ENCODE measurements at regions not wholly inside any gene's neighbourhood (a gene's known extent, or its start where the extent isn't known, plus 50 kb on each side); places are given as distances from the start of the nearest gene placed in this dataset.

DNA sequence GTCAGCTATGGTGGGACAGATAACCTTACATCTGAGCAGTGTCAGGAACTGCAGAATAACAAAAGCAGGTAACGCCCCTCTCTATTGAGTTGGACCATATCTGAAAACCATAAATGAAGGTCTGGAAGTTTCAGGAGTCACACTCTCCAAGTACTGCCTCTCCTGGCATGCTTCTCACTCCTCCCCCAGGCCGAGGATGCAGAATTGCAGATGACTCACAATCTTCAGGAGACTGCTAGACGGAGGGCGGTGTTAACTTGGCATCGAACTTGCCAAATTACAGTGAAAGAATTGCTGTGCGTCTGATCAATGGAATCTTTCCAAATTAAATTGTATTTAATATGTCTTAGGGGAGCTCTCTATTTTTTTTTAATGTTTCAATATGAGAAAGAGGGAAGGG, 67.1 kb upstream of the TRIM2 start:
- no peak for DNase-seq (ENCODE audit: low read depth in 4 of 4, low spot score in 1 of 4)

DNA sequence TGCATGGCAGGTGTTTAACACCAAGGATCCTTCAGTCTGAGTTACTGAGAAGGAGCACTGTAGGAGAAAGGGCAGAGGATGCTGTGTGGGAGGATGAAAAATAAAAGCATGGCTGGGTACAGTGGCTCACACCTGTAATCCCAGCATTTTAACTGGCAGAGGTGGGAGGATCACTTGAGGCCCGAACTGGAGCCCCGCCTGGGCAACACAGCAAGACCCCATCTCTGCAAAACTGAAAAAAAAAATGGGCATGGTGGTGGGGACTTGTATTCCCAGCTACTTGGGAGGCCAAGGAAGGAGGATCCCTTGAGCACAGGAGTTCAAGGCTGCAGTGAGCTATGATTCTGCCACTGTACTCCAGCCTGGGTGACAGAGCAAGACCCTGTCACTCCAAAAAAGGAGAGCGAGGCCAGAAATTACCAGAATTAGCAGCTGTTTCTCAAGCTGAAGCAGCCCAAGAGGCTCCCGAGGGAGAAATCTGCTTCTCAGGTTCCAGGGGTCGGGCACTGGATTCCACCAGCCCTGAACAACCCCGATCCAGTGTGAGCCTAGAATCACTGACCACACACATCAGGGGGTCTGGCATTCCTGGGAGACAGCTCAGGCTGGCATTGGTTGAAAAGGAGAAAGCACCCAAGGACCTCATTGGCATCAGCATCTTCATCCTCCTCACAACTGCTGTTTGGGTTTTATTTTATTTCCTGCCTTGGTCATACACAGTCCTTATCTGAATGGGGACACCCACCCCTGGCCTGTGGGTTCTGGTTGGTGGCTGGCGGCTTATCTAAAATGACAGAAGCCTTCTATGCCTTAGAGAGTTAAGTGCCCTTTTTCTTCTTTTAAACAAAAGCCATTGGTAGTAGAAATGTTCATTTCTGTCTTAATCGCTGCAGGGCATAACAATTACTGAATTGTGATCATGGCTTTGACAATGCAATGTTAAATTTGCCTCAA, 66.3 kb upstream of the TRIM2 start:
- DNase-seq (ENCODE audit: low read depth in 4 of 4, low spot score in 1 of 4): no peak

- no peak for DNase-seq (ENCODE audit: low read depth in 4 of 4, low spot score in 1 of 4)
Measured at GRCh38 chr4:153138736-153139135, 65.5 kb upstream of the TRIM2 start.

DNA sequence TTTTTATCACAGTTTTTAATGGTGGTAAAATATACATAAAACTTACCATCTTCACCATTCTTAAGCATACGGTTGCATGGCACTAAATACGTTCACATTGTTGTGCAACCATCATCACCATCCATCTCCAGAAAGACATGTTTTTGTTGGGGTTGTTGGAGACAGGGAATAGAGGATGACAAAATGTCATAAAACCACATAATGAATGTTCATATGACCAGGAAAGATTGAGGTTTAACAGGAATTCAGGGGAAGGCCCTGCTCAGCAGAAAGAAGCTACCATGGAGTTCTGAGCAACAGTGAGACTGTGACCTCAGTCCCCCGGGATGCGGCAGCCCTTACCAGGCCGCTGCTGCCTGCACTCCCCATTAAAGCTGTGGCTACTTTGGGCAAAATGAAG, 63.9 kb upstream of the TRIM2 start:
- DNase-seq (ENCODE audit: low read depth in 4 of 4, low spot score in 1 of 4): no peak

DNA sequence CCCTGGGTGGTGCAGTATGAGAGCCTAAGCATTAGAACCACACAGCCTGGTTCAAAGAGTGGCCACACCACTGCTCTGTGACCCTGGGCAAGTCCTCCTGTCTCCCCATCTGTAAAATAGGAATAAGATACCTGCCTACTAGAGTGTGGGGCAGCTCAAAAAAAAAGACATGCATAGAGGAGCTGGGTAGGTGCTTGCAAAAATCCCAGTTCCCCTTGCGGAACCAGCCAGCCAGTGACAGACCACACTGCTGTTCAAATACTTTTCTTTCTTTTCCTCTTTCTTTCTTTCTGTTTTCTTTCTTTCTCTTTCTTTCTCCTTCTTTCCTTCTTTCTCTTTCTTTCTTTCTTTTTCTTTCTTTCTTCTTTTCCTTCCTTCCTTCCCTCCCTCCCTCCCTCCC, 63.0 kb upstream of the TRIM2 start:
- no peak for DNase-seq (ENCODE audit: low read depth in 4 of 4, low spot score in 1 of 4)

GRCh38 chr4:153142700-153143438, 61.4 kb upstream of the TRIM2 start:
- DNase-seq (ENCODE audit: low read depth in 4 of 4, low spot score in 1 of 4): peak in 2 of 4 experiments; percentile 25 to 32

DNA sequence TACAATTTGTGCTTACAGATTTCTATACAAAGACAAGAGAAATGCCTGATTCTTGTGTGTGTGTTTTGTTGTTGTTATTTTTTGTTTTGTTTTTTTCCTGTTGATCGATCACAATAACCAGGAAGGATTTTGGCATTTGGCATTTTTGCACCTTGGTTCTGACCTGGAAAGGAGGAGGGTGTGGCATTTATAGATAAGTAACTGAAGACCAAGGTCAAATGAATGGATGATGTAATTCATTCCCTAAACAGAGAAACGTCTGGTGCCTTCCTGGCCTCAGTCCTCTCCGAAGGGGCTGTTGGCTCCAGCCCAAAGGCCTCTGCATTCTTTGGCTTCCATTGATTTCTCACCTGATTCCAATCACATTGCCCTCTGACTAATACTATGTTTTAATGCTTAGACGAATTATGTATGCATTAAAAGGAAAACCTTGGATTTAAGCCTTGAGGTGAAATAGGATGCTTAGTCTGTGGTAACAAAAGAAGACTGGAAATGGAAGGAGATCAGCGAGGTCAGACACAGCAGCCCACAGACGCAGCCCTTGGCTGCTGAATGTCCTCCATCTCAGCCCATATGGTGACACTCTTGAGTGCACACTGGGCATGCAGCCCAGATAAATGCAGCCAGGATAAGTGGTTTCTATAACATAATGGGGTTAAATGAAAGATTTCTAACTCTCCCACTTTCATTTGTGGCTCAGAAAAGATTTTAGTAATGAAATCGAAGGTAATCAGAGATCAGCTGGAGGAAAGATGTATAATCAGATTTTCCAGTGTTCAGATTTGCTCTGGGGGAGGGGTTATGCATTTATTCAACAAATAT, 60.5 kb upstream of the TRIM2 start:
- DNase-seq (ENCODE audit: low read depth in 4 of 4, low spot score in 1 of 4): no peak

DNA sequence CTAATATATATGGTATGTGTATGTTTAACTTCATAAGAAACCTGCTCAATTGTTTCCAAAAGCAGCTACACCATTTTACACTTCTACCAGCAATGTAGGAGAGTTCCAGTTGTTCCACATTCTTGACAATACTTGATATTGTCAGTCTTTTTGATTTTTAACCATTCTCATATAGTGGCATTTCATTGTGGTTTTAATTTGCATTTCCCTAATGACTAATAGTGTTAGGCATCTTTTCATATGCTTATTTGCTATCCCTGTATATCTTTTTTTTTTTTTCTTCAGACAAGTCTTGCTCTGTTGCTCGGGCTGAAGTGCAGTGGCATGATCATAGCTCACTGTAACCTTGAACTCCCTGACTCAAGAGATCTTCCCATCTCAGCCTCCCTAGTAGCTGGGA, 58.2 kb upstream of the TRIM2 start:
- no peak for DNase-seq (ENCODE audit: low read depth in 4 of 4, low spot score in 1 of 4)

DNA sequence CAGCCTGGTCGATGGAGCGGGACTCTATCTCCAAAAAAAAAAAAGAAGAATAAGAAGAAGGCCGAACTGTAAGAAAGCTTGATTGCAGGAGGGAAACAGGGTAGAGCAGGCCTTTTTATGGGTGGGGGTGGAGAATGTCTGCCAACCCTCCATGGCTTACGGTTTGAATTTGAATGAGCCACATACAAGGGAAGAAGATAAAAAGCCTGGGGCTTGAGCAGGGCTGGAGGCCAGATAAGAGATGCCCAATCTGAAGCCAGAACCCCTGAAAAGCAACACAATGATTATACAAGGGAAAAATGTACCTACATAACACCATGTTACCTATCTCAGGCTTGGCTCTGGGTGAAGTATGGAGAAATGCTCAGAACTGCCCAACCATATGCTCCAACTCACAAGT, 57.3 kb upstream of the TRIM2 start:
- no peak for DNase-seq (ENCODE audit: low read depth in 4 of 4, low spot score in 1 of 4)

DNA sequence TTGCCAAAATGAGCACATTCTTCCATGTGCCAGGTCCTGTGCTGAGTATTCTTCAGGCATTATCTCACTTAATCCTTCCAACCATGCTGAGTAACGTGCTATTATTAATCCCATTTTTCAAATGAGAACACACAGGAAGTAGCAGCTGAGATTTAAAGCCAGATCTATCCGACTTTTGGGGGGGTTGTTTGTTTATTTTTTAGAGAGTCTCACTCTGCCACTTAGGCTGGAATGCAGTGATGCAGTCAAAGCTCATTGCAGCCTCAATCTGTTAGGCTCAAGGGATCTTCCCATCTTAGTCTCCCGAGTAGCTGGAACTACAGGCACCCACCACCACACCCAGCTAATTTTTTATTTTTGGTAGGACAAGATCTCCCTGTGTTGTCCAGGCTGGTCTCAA, 55.5 kb upstream of the TRIM2 start:
- DNase-seq (ENCODE audit: low read depth in 4 of 4, low spot score in 1 of 4): no peak

- DNase-seq (ENCODE audit: low read depth in 4 of 4, low spot score in 1 of 4): peak in 3 of 4 experiments; percentile 16 to 47 (median 42)
Measured at GRCh38 chr4:153151535-153152455, 52.4 kb upstream of the TRIM2 start.

DNA sequence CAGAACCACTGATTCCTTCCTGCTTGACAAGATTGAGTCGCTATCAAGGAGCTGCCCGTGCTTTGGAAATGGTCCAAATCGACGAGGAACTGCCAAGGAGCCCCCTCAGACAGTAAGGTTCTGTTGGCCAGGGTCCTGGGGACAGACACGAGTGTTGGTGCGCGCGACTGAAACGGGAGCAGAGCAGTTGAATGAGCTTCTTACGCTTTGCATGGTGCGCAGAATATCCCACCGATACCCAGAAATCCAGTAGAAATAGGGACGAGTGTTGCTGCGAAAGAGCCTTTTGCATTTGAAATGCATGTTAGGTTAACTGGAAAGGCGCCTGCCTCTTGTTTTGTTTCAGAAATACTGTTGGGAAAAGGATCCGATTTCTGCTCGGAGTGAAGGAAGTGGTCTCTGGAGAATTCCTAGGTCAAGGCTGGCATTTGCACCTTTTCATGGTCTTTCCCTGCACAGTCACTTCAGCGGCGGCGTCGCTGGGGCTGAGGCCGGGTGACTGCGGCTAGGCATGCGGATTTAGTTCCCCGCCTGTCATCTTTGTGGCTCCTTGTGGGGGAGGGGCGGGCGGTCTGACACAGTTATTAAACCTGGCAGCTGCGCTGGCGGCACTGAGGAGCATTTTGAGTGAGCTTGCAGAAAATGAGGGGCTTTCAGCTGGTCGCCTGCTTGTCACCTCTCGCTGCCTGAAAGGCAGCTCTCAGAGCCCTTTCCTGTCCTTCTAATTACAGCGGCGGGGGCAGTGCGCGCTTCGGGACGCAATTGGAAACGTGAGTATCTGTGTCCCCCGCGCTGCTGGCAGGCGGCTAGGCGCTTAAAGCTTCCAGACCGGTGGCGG, 51.5 kb upstream of the TRIM2 start:
- DNase-seq (ENCODE audit: low read depth in 4 of 4, low spot score in 1 of 4): peak; percentile 37 to 77 (median 58)

- DNase-seq (ENCODE audit: low read depth in 4 of 4, low spot score in 1 of 4): peak in 3 of 4 experiments; percentile 25 to 73 (median 51)
Measured at GRCh38 chr4:153153339-153153871, 50.8 kb upstream of the TRIM2 start.

DNA sequence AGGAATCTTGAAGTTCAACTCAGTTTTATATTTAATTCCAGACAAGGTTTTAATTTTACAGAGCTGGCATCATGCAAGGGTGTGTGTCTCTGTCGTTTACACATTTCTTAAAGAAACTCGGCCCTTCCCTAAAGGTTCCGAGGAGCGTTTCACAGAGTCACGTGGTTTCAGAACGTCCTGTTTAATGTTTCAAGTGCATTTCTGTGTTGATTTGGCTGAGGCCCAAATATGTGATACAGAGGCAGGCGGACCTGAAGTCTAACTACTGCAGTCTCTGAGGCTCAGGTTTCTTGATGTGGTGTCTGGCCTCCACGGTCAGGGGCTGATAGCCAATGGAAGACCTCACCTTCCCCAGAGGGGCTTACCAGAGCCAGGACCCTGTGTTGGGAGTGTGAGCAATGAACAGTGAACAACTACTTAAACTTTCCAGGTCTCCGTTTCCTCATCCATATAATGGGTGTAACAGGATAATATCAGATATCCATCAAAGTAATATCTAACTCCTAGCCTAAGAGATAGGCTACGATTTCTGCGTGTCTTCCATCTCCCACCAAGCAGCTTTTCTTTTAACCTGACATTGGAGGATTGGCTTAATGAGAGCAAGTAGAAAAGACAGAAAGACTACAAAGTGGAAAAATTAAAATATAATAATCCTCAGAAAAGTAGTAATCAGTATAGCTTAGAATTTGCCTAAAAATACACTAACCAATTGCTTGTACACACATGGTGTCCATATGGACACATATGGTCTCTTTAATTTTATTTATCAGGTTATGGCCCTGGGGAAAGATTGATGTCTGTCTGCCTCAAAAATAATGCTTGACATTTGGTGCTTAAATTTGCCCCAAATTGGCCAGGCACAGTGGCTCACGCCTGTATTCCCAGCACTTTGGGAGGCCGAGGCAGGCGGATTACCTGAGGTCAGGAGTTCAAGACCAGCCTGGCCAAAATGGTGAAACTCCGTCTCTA, 50.0 kb upstream of the TRIM2 start:
- no peak for DNase-seq (ENCODE audit: low read depth in 4 of 4, low spot score in 1 of 4)
